Ishikawa (cell line): ENCODE measurements at regions not wholly inside any gene's neighbourhood (a gene's known extent, or its start where the extent isn't known, plus 50 kb on each side); places are given as distances from the start of the nearest gene placed in this dataset.

Source experiments
- CEBPB ChIP-seq: IDR thresholded peaks from 2 replicates; pipeline ENCODE4 v1.6.1; 2012
- CREB1 ChIP-seq: IDR thresholded peaks from 2 replicates; pipeline ENCODE4 v1.6.1; 2012; ENCODE audit warnings: low read depth
- EGR1 ChIP-seq: IDR thresholded peaks from 2 replicates; pipeline ENCODE4 v1.6.1; 2012
- EP300 ChIP-seq: IDR thresholded peaks from 2 replicates; pipeline ENCODE4 v1.6.1; 2012; ENCODE audit warnings: borderline replicate concordance
- FOXM1 ChIP-seq: IDR thresholded peaks from 2 replicates; pipeline ENCODE4 v1.6.1; 2012; ENCODE audit warnings: low read depth, borderline replicate concordance
- NFIC ChIP-seq: IDR thresholded peaks from 2 replicates; pipeline ENCODE4 v1.6.1; 2012
- RAD21 ChIP-seq: IDR thresholded peaks from 2 replicates; pipeline ENCODE4 v1.6.1; 2012; ENCODE audit warnings: low read depth
- TAF1 ChIP-seq: IDR thresholded peaks from 2 replicates; pipeline ENCODE4 v1.6.1; 2012; ENCODE audit warnings: low read depth, mild to moderate bottlenecking
- TCF12 ChIP-seq: IDR thresholded peaks from 2 replicates; pipeline ENCODE4 v1.6.1; 2012; ENCODE audit warnings: low read depth
- TEAD4 ChIP-seq: IDR thresholded peaks from 2 replicates; pipeline ENCODE4 v1.6.1; 2012
- YY1 ChIP-seq: IDR thresholded peaks from 2 replicates; pipeline ENCODE4 v1.6.1; 2012; ENCODE audit warnings: low read depth
- ZBTB7A ChIP-seq: IDR thresholded peaks from 2 replicates; pipeline ENCODE4 v1.6.1; 2012; ENCODE audit warnings: low read depth
- TF ChIP-seq, protein P1 (sequence below): IDR thresholded peaks from 2 replicates; pipeline ENCODE4 v1.6.1; 2012; ENCODE audit warnings: low read depth, mild to moderate bottlenecking
- TF ChIP-seq, protein P2 (sequence below): IDR thresholded peaks from 2 replicates; pipeline ENCODE4 v1.6.1; 2012
- TF ChIP-seq, protein P3 (sequence below): IDR thresholded peaks from 2 replicates; pipeline ENCODE4 v1.6.1; 2012

DNA sequence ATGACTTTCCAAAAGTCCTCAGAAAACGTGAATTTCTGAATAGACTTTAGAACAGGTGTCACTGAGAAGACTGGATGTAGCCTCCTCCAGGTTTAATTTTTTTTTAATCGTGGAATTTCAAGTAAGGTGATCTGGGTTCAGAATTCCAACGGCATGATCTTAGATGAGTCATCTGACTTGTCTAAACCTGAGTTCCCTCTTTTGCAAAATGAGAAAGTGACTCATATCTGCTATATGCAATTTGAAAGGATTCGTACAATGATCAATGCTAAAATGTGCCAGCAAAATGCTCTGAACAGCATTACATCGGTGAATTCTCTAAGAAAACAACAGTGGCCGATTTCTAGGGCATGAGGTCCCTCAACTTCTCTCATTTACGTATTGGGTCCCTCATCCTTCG, 69.1 kb upstream of the ZNF516 start:
- TF ChIP-seq RAD21 (no peak), TEAD4 (peak; percentile 57; the same call in 1 of the 2 replicates), TAF1 (no peak), TCF12 (no peak; the same call in 1 of the 2 replicates), EP300 (peak; percentile 64; the same call in 1 of the 2 replicates), YY1 (no peak)
- TF ChIP-seq, protein P1, sequence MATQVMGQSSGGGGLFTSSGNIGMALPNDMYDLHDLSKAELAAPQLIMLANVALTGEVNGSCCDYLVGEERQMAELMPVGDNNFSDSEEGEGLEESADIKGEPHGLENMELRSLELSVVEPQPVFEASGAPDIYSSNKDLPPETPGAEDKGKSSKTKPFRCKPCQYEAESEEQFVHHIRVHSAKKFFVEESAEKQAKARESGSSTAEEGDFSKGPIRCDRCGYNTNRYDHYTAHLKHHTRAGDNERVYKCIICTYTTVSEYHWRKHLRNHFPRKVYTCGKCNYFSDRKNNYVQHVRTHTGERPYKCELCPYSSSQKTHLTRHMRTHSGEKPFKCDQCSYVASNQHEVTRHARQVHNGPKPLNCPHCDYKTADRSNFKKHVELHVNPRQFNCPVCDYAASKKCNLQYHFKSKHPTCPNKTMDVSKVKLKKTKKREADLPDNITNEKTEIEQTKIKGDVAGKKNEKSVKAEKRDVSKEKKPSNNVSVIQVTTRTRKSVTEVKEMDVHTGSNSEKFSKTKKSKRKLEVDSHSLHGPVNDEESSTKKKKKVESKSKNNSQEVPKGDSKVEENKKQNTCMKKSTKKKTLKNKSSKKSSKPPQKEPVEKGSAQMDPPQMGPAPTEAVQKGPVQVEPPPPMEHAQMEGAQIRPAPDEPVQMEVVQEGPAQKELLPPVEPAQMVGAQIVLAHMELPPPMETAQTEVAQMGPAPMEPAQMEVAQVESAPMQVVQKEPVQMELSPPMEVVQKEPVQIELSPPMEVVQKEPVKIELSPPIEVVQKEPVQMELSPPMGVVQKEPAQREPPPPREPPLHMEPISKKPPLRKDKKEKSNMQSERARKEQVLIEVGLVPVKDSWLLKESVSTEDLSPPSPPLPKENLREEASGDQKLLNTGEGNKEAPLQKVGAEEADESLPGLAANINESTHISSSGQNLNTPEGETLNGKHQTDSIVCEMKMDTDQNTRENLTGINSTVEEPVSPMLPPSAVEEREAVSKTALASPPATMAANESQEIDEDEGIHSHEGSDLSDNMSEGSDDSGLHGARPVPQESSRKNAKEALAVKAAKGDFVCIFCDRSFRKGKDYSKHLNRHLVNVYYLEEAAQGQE, result no peak

DNA sequence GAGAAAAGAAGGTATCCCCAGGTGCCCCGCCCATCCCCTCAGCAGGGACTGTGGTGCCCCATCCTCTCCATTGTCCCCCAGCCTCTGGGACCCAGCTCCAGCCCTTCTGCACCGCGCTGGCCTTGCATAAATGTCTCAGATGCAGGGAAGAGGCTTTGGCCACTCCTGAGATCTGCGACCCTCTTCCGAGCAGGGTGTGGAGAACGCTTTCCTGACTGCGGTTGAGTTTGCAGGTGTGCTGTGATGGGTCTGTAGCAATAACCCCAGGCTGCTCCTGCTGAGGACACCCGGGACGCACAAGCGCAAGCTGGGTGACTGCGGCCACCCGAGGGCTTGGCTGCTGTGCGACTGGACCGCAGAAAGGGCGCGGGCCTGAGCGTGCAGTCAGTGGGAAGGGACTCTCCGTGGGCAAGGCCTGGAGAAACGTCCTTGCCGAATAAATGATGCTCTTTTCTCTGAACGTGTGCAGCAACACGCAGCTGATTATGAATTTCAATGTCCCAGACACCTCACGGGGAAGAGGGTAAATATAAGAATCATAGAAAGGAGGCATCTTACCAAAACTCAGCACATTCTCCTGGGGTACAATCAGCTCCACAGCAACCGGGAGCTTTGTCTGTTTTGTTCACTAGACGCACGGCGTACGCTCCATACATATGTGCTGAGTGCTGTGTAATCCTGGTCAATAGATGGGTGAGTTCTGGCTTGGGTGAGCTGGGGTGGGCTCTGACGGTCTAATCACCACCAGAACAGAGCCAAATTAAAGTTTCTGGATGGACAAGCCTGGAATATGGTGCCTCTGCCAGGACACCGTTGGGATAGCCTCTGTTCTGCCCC, 67.5 kb upstream of the ZNF516 start:
- TF ChIP-seq EP300 (no peak), TCF12 (no peak), CEBPB (no peak), RAD21 (no peak), TAF1 (no peak), TEAD4 (no peak), EGR1 (no peak), CREB1 (no peak), ZBTB7A (no peak), FOXM1 (no peak), YY1 (no peak)
- TF ChIP-seq, protein P2, sequence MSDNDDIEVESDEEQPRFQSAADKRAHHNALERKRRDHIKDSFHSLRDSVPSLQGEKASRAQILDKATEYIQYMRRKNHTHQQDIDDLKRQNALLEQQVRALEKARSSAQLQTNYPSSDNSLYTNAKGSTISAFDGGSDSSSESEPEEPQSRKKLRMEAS, result no peak
- TF ChIP-seq, protein P3, sequence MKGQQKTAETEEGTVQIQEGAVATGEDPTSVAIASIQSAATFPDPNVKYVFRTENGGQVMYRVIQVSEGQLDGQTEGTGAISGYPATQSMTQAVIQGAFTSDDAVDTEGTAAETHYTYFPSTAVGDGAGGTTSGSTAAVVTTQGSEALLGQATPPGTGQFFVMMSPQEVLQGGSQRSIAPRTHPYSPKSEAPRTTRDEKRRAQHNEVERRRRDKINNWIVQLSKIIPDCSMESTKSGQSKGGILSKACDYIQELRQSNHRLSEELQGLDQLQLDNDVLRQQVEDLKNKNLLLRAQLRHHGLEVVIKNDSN, result no peak
- TF ChIP-seq, protein P1, result no peak

DNA sequence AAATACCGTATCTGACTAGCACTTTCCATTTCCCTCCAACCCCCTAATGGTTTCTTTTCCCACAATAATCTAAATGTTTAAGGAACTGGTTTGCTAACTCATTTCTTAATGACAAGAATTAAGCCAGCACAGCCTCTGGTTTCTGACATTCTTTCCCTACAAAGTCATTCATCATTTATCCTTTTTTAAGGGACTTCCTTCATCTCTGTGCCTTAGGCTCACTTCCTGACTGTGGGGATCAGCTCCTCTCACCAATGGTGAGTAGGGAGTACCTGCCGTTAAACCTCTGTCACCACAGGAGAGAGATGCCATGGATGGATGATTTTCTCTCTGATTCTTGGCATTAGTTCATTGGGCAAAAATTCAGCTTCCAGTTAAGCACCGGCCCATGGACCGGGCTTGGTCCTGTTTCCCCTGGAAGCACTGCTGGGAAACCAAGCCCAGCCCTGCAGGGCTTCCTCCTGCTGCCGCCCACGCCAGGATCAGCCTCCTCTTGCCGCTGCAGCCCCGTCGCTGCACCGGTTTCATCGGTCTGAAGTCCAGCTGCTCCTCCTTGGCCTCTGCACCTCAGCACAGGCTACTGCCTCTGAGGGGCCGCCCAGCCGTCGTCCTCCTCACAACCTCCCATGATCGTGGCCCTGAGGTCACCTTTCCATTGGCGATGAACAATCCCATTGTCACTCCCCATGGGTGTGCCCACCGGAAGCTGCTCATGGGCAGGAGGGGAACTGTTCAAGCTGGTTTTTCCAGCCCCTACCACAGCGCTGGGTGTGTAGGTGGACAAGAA, 64.0 kb upstream of the ZNF516 start:
- TF ChIP-seq TEAD4 (peak; percentile 75), YY1 (peak; percentile 76; the same call in 1 of the 2 replicates), ZBTB7A (peak; percentile 50; the same call in 1 of the 2 replicates), EP300 (peak; percentile 86; the same call in 1 of the 2 replicates), FOXM1 (peak; percentile 74; the same call in 1 of the 2 replicates), CEBPB (no peak), TCF12 (peak; percentile 90), NFIC (peak; percentile 56), RAD21 (peak; percentile 8; the same call in 1 of the 2 replicates), CREB1 (0 out of 2 replicates have a peak, but pooled peaks have one; percentile 12), TAF1 (peak; percentile 51; the same call in 1 of the 2 replicates), EGR1 (peak; percentile 97)
- TF ChIP-seq, protein P3, result peak; percentile 26; the same call in 1 of the 2 replicates
- TF ChIP-seq, protein P2, result peak; percentile 78
- TF ChIP-seq, protein P1, result no peak
